ENCODE measurements at regions not wholly inside any gene's neighbourhood (a gene's known extent, or its start where the extent isn't known, plus 50 kb on each side); places are given as distances from the start of the nearest gene placed in this dataset.

- TF ChIP-seq, protein P1, sequence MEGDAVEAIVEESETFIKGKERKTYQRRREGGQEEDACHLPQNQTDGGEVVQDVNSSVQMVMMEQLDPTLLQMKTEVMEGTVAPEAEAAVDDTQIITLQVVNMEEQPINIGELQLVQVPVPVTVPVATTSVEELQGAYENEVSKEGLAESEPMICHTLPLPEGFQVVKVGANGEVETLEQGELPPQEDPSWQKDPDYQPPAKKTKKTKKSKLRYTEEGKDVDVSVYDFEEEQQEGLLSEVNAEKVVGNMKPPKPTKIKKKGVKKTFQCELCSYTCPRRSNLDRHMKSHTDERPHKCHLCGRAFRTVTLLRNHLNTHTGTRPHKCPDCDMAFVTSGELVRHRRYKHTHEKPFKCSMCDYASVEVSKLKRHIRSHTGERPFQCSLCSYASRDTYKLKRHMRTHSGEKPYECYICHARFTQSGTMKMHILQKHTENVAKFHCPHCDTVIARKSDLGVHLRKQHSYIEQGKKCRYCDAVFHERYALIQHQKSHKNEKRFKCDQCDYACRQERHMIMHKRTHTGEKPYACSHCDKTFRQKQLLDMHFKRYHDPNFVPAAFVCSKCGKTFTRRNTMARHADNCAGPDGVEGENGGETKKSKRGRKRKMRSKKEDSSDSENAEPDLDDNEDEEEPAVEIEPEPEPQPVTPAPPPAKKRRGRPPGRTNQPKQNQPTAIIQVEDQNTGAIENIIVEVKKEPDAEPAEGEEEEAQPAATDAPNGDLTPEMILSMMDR (IDR thresholded peaks at IDR 0.05) = no peak
- no peak for TF ChIP-seq POLR2A (IDR thresholded peaks at IDR 0.05)
Measured at GRCh38 chr14:71610149-71610548, 322.1 kb upstream of the RGS6 start.

Measured in body of pancreas (tissue), 4 donors.